Hepatocyte (in vitro differentiated cells): ENCODE measurements at regions not wholly inside any gene's neighbourhood (a gene's known extent, or its start where the extent isn't known, plus 50 kb on each side); places are given as distances from the start of the nearest gene placed in this dataset.

ENCODE experiments used
- DNase-seq: peaks from one replicate; pipeline ENCODE4 v3.0.0-alpha.2; 2016; ENCODE audit warnings: low spot score
- H2AFZ ChIP-seq: fragments of 200-600 bp; sonication (generic); 2 replicates; pipeline ENCODE4 v1.6.0; 2016; ENCODE audit warnings: antibody characterized with exemption, mild to moderate bottlenecking
- H3K27ac ChIP-seq: fragments of 200-600 bp; sonication (generic); 2 replicates; pipeline ENCODE4 v1.5.1; 2016; ENCODE audit warnings: mild to moderate bottlenecking
- H3K27me3 ChIP-seq: fragments of 200-600 bp; sonication (generic); 2 replicates; pipeline ENCODE4 v1.6.1; 2016
- H3K36me3 ChIP-seq: fragments of 200-600 bp; sonication (generic); replicated peaks from 2 replicates; pipeline ENCODE4 v1.5.1; 2016; ENCODE audit warnings: low read depth; ENCODE audit not compliant: insufficient read depth
- H3K4me1 ChIP-seq: fragments of 200-600 bp; sonication (generic); 2 replicates; pipeline ENCODE4 v1.5.1; 2016; ENCODE audit warnings: mild to moderate bottlenecking, moderate library complexity; ENCODE audit not compliant: insufficient read depth
- H3K4me2 ChIP-seq: fragments of 200-600 bp; sonication (generic); 2 replicates; pipeline ENCODE4 v1.6.0; 2016
- H3K4me3 ChIP-seq: fragments of 200-600 bp; sonication (generic); 2 replicates; pipeline ENCODE4 v1.5.1; 2016; ENCODE audit warnings: mild to moderate bottlenecking
- H3K79me2 ChIP-seq: fragments of 200-600 bp; sonication (generic); 2 replicates; pipeline ENCODE4 v1.6.0; 2017; ENCODE audit warnings: mild to moderate bottlenecking
- H3K9me2 ChIP-seq: fragments of 200-600 bp; sonication (generic); replicated peaks from 2 replicates; pipeline ENCODE4 v1.6.0; 2017; ENCODE audit warnings: mild to moderate bottlenecking; ENCODE audit not compliant: insufficient read depth
- H3K9me3 ChIP-seq: fragments of 200-600 bp; sonication (generic); 2 replicates; pipeline ENCODE4 v1.5.1; 2016; ENCODE audit warnings: low read depth, mild to moderate bottlenecking
- H4K20me1 ChIP-seq: fragments of 200-600 bp; sonication (generic); 2 replicates; pipeline ENCODE4 v1.6.0; 2016; ENCODE audit warnings: mild to moderate bottlenecking; ENCODE audit not compliant: insufficient read depth, poor library complexity, severe bottlenecking
- EZH2 ChIP-seq: fragments of 200-600 bp; sonication (generic); IDR thresholded peaks from 2 replicates; pipeline ENCODE4 v1.6.1; 2016; ENCODE audit warnings: antibody characterized with exemption, mild to moderate bottlenecking, borderline replicate concordance
- EZH2phosphoT487 ChIP-seq: fragments of 200-600 bp; sonication (generic); IDR thresholded peaks from one replicate; pipeline ENCODE4 v1.6.1; 2018; ENCODE audit warnings: antibody characterized with exemption, mild to moderate bottlenecking, low read depth, moderate library complexity; ENCODE audit not compliant: unreplicated experiment, severe bottlenecking
- WGBS: methylation state at CpG from one replicate; pipeline ENCODE4 v1.1.6; 2016; ENCODE audit warnings: low lambda C conversion rate; ENCODE audit errors: missing lambda C conversion rate; 5-methylcytosine and 5-hydroxymethylcytosine counted together
- TF ChIP-seq, protein P1 (sequence below): fragments of 200-600 bp; sonication (generic); IDR thresholded peaks from 2 replicates; pipeline ENCODE4 v1.5.1; 2016; ENCODE audit warnings: antibody characterized with exemption, mild to moderate bottlenecking; ENCODE audit not compliant: poor library complexity

DNA sequence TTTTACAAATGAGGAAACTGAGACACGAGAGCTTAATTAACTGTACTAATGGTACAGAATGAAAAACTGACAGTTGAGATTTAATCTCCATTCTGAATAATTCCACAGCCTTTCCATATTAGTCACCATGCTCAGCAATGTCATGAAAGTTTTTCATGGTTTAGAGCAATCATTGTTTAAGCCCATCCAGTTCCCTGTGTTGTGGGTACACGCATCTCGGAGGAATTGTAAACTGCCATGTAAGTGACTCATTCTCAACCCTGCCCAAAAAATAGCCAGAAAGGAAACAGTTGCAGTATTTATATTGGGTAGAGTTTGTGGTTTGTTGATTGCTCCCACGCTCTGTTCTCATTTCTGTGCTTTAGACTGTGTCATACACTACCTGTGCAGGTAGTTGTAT, 1790.8 kb downstream of the LRRC4C start:
- H3K4me3 ChIP-seq: no peak overlapping the region
- H3K27ac ChIP-seq: no peak overlapping the region
- no peaks in the 10 kb centered on the region for H3K9me2 ChIP-seq
- H3K36me3 ChIP-seq: no peaks in the 10 kb centered on the region
- no peak overlapping the region for H3K4me2 ChIP-seq
- TF ChIP-seq, protein P1, sequence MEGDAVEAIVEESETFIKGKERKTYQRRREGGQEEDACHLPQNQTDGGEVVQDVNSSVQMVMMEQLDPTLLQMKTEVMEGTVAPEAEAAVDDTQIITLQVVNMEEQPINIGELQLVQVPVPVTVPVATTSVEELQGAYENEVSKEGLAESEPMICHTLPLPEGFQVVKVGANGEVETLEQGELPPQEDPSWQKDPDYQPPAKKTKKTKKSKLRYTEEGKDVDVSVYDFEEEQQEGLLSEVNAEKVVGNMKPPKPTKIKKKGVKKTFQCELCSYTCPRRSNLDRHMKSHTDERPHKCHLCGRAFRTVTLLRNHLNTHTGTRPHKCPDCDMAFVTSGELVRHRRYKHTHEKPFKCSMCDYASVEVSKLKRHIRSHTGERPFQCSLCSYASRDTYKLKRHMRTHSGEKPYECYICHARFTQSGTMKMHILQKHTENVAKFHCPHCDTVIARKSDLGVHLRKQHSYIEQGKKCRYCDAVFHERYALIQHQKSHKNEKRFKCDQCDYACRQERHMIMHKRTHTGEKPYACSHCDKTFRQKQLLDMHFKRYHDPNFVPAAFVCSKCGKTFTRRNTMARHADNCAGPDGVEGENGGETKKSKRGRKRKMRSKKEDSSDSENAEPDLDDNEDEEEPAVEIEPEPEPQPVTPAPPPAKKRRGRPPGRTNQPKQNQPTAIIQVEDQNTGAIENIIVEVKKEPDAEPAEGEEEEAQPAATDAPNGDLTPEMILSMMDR: no peak
- TF ChIP-seq EZH2 (no peak), EZH2phosphoT487 (no peak)
- no peak overlapping the region for H2AFZ ChIP-seq
- no peaks in the 10 kb centered on the region for H4K20me1 ChIP-seq
- H3K9me3 ChIP-seq: no peaks in the 10 kb centered on the region
- WGBS: 61% methylated on average over 4 of the region's 4 CpGs
- no peaks in the 10 kb centered on the region for H3K4me1 ChIP-seq
- no peaks in the 10 kb centered on the region for H3K79me2 ChIP-seq
- no peaks in the 10 kb centered on the region for H3K27me3 ChIP-seq
- DNase-seq: no peak

DNA sequence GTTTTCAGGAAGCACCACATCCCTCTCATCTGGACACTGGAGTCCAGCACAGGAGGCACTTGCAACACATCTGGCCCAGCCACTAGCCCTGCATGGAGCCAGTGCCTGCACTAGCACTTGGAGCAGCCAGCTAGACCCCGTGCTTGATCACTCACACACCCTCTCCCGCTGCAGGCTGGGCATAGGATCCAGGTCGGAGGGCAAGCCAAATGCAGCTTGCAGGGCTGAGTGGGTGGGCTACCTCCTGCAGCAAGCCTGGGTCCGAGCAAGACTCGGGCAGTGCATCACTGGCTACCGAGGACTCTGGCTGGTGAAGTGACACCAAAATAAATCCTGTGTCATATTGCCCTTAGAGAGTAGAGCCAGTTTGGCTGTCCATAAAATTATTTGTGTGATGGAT, 1795.4 kb downstream of the LRRC4C start:
- Histone ChIP-seq H3K4me3 (no peak overlapping the region), H3K9me3 (no peaks in the 10 kb centered on the region), H4K20me1 (no peaks in the 10 kb centered on the region), H3K4me2 (no peak overlapping the region), H3K36me3 (no peaks in the 10 kb centered on the region), H3K9me2 (no peaks in the 10 kb centered on the region), H2AFZ (no peak overlapping the region), H3K79me2 (no peaks in the 10 kb centered on the region), H3K27ac (no peak overlapping the region), H3K4me1 (no peaks in the 10 kb centered on the region), H3K27me3 (no peaks in the 10 kb centered on the region)
- no peak for DNase-seq
- WGBS: 96% methylated on average over 6 of the region's 6 CpGs
- no peak for TF ChIP-seq EZH2phosphoT487
- no peak for TF ChIP-seq EZH2
- TF ChIP-seq, protein P1: no peak

DNA sequence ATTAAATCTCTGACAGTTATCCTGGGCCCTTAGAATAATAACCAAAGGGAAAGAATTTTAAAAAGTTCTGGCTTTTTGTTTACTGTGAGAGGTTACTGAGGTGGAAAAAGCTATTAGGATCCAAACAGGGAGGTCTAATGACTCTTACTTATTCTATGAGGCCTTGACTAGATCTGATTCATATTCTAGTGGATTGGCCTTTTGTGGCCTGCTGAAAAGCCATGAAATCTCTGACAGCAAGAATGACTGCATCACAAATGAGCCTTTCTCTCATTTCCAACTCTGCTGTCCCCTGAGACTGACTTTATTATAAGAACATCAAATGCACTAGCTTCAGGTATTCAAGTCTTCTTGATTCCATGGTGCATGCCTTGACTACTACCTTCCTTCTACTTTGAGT, 1797.6 kb downstream of the LRRC4C start:
- no peaks in the 10 kb centered on the region for H3K9me3 ChIP-seq
- H3K4me2 ChIP-seq: no peak overlapping the region
- no peaks in the 10 kb centered on the region for H3K36me3 ChIP-seq
- TF ChIP-seq, protein P1: no peak
- no peak for TF ChIP-seq EZH2phosphoT487
- no peak for TF ChIP-seq EZH2
- H2AFZ ChIP-seq: no peak overlapping the region
- no peaks in the 10 kb centered on the region for H3K79me2 ChIP-seq
- no peaks in the 10 kb centered on the region for H3K4me1 ChIP-seq
- no peak for DNase-seq
- H4K20me1 ChIP-seq: no peaks in the 10 kb centered on the region
- H3K9me2 ChIP-seq: no peaks in the 10 kb centered on the region
- H3K4me3 ChIP-seq: no peak overlapping the region
- no peak overlapping the region for H3K27ac ChIP-seq
- H3K27me3 ChIP-seq: no peaks in the 10 kb centered on the region

DNA sequence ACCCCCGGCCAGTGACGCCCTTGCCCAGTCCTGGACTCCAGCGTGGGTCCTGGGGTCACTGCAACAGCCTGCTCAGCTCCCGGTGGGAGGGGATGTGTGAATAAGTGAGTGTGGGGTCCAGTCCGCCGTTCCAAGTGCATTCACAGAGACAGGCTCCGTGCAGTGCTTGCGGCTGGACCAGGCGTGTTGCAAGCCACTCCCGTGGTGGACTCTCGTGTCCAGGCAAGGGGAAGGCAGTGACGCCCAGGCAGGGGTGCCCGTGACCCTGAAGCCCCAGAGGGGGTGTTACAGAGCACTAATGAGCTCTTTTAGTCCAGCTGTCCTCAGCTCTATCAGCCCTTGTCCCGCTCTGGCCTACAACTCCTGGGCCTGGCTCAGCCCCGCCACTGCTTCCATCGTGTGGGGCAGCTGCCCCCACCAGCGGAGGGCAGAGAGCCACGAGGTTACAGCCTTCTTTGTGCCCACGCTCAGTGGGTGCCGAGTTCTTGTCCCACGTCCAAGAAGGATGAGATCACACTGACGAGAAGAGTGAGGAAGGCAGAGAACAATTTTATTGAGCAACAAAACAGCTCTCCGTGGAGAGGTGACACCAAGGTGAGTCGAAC, 1807.5 kb downstream of the LRRC4C start:
- H2AFZ ChIP-seq: no peak overlapping the region
- no peaks in the 10 kb centered on the region for H3K9me3 ChIP-seq
- no peaks in the 10 kb centered on the region for H3K36me3 ChIP-seq
- no peaks in the 10 kb centered on the region for H3K27me3 ChIP-seq
- H3K79me2 ChIP-seq: no peaks in the 10 kb centered on the region
- WGBS: 89% methylated on average over 22 of the region's 24 CpGs
- no peak overlapping the region for H3K4me2 ChIP-seq
- no peaks in the 10 kb centered on the region for H3K9me2 ChIP-seq
- DNase-seq: no peak
- no peaks in the 10 kb centered on the region for H4K20me1 ChIP-seq
- H3K4me3 ChIP-seq: no peak overlapping the region
- H3K4me1 ChIP-seq: no peaks in the 10 kb centered on the region
- H3K27ac ChIP-seq: no peak overlapping the region
- TF ChIP-seq EZH2phosphoT487 (no peak), EZH2 (no peak)
- TF ChIP-seq, protein P1: no peak
